ENCODE measurements at regions not wholly inside any gene's neighbourhood (a gene's known extent, or its start where the extent isn't known, plus 50 kb on each side); places are given as distances from the start of the nearest gene placed in this dataset.
"Not testable (repeated sequence)": the region's sequence is repeated elsewhere in the genome, so short reads cannot be mapped to it uniquely, and the experiment has no call there.

DNA sequence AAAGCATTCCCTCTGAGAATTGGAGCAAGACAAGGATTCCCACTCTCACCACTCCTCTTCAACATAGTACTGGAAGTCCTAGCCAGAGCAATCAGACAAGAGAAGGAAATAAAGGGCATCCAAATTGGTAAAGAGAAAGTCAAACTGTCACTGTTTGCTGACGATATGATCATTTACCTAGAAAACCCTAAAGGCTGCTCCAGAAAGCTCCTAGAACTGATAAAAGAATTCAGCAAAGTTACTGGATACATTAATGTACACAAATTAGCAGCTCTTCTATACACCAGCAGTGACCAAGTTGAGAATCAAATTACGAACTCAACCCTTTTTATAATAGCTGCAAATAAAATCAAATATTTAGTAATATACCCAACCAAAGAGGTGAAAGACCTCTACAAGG is 851.9 kb downstream of the FSCB start:
- H3K36me3 ChIP-seq (replicated peaks in 1 of 2; ENCODE audit: control insufficient read depth in 1 of 2, insufficient read depth in 2 of 2, low read length in 1 of 2); H3K4me3 ChIP-seq (ENCODE audit: low read depth in 2 of 2, low read length in 1 of 2); H3K9me2 ChIP-seq; H3F3A ChIP-seq (replicated peaks; ENCODE audit: insufficient read depth); H3K9ac ChIP-seq; H3K27me3 ChIP-seq (ENCODE audit: insufficient read depth); H4K20me1 ChIP-seq (ENCODE audit: insufficient read depth); POLR2A ChIA-PET; H3K4me1 ChIP-seq (ENCODE audit: control insufficient read depth in 1 of 2, insufficient read depth in 2 of 2, low read depth in 1 of 2, low read length in 1 of 2); H3K27ac ChIP-seq (ENCODE audit: low read depth in 2 of 2, low read length in 1 of 2); H3K79me2 ChIP-seq (ENCODE audit: insufficient read depth); H3K4me2 ChIP-seq; CTCF ChIA-PET; H2AFZ ChIP-seq (ENCODE audit: low read depth); DNase-seq; H3K9me3 ChIP-seq: not testable (repeated sequence)
- WGBS (ENCODE audit: low lambda C conversion rate) = 7% methylated on average over 2 of the region's 2 CpGs

DNA sequence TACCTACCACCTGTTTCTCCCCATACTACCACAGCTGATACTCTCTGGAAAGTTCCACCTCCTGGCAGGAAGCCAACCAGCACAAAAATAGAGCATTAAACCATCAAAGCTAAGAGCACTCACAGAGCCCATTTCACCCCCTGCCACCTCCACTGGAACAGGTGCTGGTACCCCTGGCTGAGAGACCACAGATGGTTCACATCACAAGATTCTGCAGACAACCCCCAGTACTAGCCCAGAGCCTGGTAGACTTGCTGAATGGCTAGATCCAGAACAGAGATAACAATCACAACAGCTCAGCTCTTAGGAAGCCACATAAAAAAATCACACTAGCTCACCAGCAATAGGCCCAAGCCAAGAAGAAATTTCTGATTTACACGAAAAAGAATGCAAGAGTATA is 855.2 kb downstream of the FSCB start:
- Histone ChIP-seq H3K9me2 (no peaks in the 10 kb centered on the region), H3K27ac (ENCODE audit: low read depth in 2 of 2, low read length in 1 of 2) (no peak overlapping the region), H3K27me3 (ENCODE audit: insufficient read depth) (no peaks in the 10 kb centered on the region), H3F3A (replicated peaks; ENCODE audit: insufficient read depth) (no peaks in the 10 kb centered on the region), H3K9me3 (no peaks in the 10 kb centered on the region), H3K36me3 (replicated peaks in 1 of 2; ENCODE audit: control insufficient read depth in 1 of 2, insufficient read depth in 2 of 2, low read length in 1 of 2) (no peaks in the 10 kb centered on the region), H4K20me1 (ENCODE audit: insufficient read depth) (no peaks in the 10 kb centered on the region), H3K4me2 (no peak overlapping the region), H3K4me3 (ENCODE audit: low read depth in 2 of 2, low read length in 1 of 2) (no peak overlapping the region), H3K4me1 (ENCODE audit: control insufficient read depth in 1 of 2, insufficient read depth in 2 of 2, low read depth in 1 of 2, low read length in 1 of 2) (no peaks in the 10 kb centered on the region), H3K9ac (no peak overlapping the region), H3K79me2 (ENCODE audit: insufficient read depth) (no peaks in the 10 kb centered on the region), H2AFZ (ENCODE audit: low read depth) (no peak overlapping the region)
- no peak for DNase-seq
- 5% methylated on average over 1 of the region's 1 CpG for WGBS (ENCODE audit: low lambda C conversion rate)
- CTCF ChIA-PET = no interaction called here
- TF ChIP-seq MXI1 (IDR thresholded peaks at IDR 0.05; ENCODE audit: low read depth, low read length) = no peak
- no peak for TF ChIP-seq CTCF (IDR thresholded peaks at IDR 0.05)
- TF ChIP-seq GABPA (IDR thresholded peaks at IDR 0.05; ENCODE audit: low read depth) = no peak
- no peak for TF ChIP-seq FOXM1 (IDR thresholded peaks at IDR 0.05; ENCODE audit: low read depth)
- no peak for TF ChIP-seq TCF12 (IDR thresholded peaks at IDR 0.05)
- no peak for TF ChIP-seq JUND (IDR thresholded peaks at IDR 0.05)
- no peak for TF ChIP-seq USF1 (IDR thresholded peaks at IDR 0.05; ENCODE audit: borderline replicate concordance, low read depth)
- no peak for TF ChIP-seq RCOR1 (IDR thresholded peaks at IDR 0.05; ENCODE audit: low read length)
- TF ChIP-seq REST (IDR thresholded peaks at IDR 0.05; ENCODE audit: low read depth, low read length) = no peak
- TF ChIP-seq RAD21 (IDR thresholded peaks at IDR 0.05; ENCODE audit: low read length) = no peak
- TF ChIP-seq CHD2 (IDR thresholded peaks at IDR 0.05; ENCODE audit: low read length, partially characterized antibody) = no peak
- no peak for TF ChIP-seq TEAD4 (IDR thresholded peaks at IDR 0.05; ENCODE audit: borderline replicate concordance, insufficient read depth)
- TF ChIP-seq FOXJ3 (CRISPR knock-in tag; IDR thresholded peaks at IDR 0.05) = no peak
- no peak for TF ChIP-seq MAX (IDR thresholded peaks at IDR 0.05; ENCODE audit: low read depth)
- no peak for TF ChIP-seq ZBTB33 (IDR thresholded peaks at IDR 0.05; ENCODE audit: borderline replicate concordance, low read depth)
- no peak for TF ChIP-seq MEF2A (IDR thresholded peaks at IDR 0.05; ENCODE audit: borderline replicate concordance, low read depth)
- TF ChIP-seq RXRA (IDR thresholded peaks at IDR 0.05; ENCODE audit: borderline replicate concordance, low read depth) = no peak
- TF ChIP-seq SIN3A (IDR thresholded peaks at IDR 0.05; ENCODE audit: borderline replicate concordance, low read depth, low read length) = no peak
- no peak for TF ChIP-seq GATA2 (CRISPR knock-in tag; IDR thresholded peaks at IDR 0.05)
- no peak for TF ChIP-seq EP300 (IDR thresholded peaks at IDR 0.05; ENCODE audit: borderline replicate concordance in 1 of 2, low read depth in 1 of 2, low read length in 1 of 2)
- POLR2A ChIA-PET = no interaction called here

Data from SK-N-SH (cell line).